ENCODE measurements at regions not wholly inside any gene's neighbourhood (a gene's known extent, or its start where the extent isn't known, plus 50 kb on each side); places are given as distances from the start of the nearest gene placed in this dataset.

DNA sequence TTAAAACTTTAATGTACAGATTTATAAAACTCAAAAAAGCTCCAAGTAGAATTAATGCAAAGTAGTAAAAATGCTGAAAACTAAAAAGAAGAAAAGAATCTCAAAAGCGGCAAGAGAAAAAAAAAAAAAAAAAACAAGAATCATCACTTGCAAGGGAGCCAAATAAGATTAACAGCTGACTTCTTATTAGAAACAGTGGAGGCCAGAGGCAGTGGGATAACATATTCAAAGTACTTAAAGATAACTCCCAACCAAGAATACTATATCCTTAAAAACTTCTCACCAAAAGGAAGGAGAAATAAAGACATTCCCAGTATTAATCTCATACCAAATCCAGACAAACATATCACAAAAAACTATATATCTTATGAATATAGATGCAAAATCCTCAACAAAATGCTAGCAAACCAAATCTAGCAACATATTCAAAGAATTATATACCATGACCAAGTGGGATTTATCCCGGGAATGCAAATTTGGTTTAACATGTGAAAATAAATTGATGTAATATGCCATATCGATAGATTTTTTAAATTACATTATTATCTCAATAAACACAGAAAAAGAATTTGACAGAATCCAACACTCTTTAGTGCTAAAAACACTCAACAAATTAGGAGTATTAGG, 62.7 kb downstream of the CAMK2N1 start:
- TF ChIP-seq, protein P1, sequence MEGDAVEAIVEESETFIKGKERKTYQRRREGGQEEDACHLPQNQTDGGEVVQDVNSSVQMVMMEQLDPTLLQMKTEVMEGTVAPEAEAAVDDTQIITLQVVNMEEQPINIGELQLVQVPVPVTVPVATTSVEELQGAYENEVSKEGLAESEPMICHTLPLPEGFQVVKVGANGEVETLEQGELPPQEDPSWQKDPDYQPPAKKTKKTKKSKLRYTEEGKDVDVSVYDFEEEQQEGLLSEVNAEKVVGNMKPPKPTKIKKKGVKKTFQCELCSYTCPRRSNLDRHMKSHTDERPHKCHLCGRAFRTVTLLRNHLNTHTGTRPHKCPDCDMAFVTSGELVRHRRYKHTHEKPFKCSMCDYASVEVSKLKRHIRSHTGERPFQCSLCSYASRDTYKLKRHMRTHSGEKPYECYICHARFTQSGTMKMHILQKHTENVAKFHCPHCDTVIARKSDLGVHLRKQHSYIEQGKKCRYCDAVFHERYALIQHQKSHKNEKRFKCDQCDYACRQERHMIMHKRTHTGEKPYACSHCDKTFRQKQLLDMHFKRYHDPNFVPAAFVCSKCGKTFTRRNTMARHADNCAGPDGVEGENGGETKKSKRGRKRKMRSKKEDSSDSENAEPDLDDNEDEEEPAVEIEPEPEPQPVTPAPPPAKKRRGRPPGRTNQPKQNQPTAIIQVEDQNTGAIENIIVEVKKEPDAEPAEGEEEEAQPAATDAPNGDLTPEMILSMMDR (IDR thresholded peaks at IDR 0.05): no peak
- no peak for TF ChIP-seq POLR2A (IDR thresholded peaks at IDR 0.05)
